ENCODE measurements at regions not wholly inside any gene's neighbourhood (a gene's known extent, or its start where the extent isn't known, plus 50 kb on each side); places are given as distances from the start of the nearest gene placed in this dataset.

DNA sequence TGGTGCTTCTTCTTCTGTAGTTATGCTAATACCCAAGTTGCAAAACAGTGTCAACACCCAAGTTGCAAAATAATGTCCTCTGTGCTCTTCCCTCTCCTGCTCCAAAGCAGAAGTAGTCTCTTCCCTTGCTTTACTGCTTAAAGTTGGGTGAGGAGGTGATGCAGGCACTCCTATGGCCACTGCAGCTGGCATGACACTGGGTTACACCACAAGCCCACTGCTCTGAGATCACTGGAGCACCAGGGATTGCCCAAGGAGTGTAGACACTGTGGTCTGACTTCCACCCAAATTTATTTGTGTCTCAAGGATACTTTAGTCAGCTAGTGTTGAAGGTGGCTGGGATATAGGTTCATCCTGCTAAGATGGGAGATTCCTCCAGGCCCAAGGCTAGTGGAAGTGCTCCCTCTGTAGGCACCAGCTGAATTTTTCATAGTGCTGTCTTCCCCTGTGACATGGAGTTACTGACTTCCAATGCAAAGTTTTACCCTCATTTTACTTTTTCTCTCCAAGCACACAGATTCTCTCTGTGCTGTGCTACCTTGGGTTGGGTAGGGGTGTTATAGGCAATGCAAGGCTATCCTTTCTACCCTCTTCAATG, 196.2 kb upstream of the TENT5D start:
- no peaks in the 10 kb centered on the region for H3K36me3 ChIP-seq (ENCODE audit: control insufficient read depth, insufficient read depth, low read length)
- TF ChIP-seq, protein P1, sequence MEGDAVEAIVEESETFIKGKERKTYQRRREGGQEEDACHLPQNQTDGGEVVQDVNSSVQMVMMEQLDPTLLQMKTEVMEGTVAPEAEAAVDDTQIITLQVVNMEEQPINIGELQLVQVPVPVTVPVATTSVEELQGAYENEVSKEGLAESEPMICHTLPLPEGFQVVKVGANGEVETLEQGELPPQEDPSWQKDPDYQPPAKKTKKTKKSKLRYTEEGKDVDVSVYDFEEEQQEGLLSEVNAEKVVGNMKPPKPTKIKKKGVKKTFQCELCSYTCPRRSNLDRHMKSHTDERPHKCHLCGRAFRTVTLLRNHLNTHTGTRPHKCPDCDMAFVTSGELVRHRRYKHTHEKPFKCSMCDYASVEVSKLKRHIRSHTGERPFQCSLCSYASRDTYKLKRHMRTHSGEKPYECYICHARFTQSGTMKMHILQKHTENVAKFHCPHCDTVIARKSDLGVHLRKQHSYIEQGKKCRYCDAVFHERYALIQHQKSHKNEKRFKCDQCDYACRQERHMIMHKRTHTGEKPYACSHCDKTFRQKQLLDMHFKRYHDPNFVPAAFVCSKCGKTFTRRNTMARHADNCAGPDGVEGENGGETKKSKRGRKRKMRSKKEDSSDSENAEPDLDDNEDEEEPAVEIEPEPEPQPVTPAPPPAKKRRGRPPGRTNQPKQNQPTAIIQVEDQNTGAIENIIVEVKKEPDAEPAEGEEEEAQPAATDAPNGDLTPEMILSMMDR (conservative IDR thresholded peaks at IDR 0.05), result peak; percentile 65
- no peaks in the 10 kb centered on the region for H3K9me3 ChIP-seq (ENCODE audit: control insufficient read depth, low read length)
- H3K4me3 ChIP-seq (ENCODE audit: low read length), result no peak overlapping the region
- H3K9ac ChIP-seq (ENCODE audit: extremely low read depth, low read length, poor library complexity, severe bottlenecking), result no peak overlapping the region
- Mint-ChIP-seq H3K4me3 (no peak overlapping the region), H3K9me3 (peaks cover 57% of the 10 kb centered on the region), H3K27ac (no peak overlapping the region), H3K36me3 (ENCODE audit: low read depth) (no peaks in the 10 kb centered on the region), H3K4me1 (no peaks in the 10 kb centered on the region), H3K27me3 (ENCODE audit: insufficient read depth) (no peaks in the 10 kb centered on the region)
- no peak overlapping the region for H3K27ac ChIP-seq (ENCODE audit: low read depth, low read length)
- DNase-seq, result peak; percentile 63
- H3K27me3 ChIP-seq (ENCODE audit: control insufficient read depth, insufficient read depth, low read length, poor library complexity, severe bottlenecking), result no peaks in the 10 kb centered on the region
- no peaks in the 10 kb centered on the region for H3K4me1 ChIP-seq (ENCODE audit: control insufficient read depth, insufficient read depth, low read length)

DNA sequence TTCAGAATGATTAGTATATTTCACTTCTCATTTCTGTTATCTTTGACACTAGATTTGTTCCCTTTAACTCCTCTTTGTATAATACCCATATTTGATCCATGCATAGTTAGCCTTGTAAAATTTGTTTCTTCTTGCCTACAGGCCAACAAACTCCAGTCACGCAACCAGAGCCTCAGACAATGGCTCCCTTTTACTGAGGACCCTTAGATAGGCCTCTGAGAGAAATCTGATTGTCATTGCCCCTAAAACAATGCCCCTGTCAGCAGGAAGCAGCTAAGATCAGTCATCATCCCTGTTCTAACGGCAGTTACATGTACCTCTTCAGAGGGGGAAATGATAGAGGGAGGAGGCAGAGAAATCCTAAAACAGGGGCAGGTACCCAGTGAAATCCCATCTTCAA, 190.6 kb upstream of the TENT5D start:
- DNase-seq, result no peak

DNA sequence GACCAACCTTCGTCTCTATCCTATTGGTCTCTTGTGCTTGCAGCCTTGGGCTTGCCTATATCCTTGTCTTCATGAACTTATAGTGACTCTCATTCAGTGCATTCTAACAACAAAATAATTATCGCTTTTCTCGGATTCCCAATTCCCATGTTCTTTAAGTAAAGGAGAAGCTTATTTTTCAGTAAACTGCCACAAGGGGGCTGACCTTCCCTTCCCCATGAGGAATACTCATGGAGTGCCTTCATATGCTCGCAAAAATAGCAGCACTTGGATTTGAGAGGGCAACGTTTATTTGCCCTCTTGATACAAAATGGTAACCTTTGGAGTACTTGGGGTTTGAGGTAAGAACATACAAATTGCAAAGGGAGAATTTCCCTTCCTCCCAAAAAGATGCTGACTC, 183.2 kb upstream of the TENT5D start:
- H3K9ac ChIP-seq (ENCODE audit: extremely low read depth, low read length, poor library complexity, severe bottlenecking), result no peak overlapping the region
- H3K4me1 ChIP-seq (ENCODE audit: control insufficient read depth, insufficient read depth, low read length), result no peaks in the 10 kb centered on the region
- H3K27ac ChIP-seq (ENCODE audit: low read depth, low read length), result no peak overlapping the region
- peak; percentile 45 for DNase-seq
- H3K4me1 Mint-ChIP-seq, result no peaks in the 10 kb centered on the region
- H3K27me3 ChIP-seq (ENCODE audit: control insufficient read depth, insufficient read depth, low read length, poor library complexity, severe bottlenecking), result no peaks in the 10 kb centered on the region
- TF ChIP-seq, protein P1 (conservative IDR thresholded peaks at IDR 0.05), result peak; percentile 63
- no peaks in the 10 kb centered on the region for H3K36me3 ChIP-seq (ENCODE audit: control insufficient read depth, insufficient read depth, low read length)
- no peaks in the 10 kb centered on the region for H3K9me3 ChIP-seq (ENCODE audit: control insufficient read depth, low read length)
- 81 to 100% methylated on average over 2 to 5 of the region's 5 CpGs for WGBS, 2 experiments (ENCODE audit: insufficient coverage in 1 of 2, insufficient read length in 1 of 2)
- H3K27ac Mint-ChIP-seq, result no peak overlapping the region
- no peak overlapping the region for H3K4me3 Mint-ChIP-seq
- no peak overlapping the region for H3K4me3 ChIP-seq (ENCODE audit: low read length)
- no peaks in the 10 kb centered on the region for H3K36me3 Mint-ChIP-seq (ENCODE audit: low read depth)
- peaks cover 45% of the 10 kb centered on the region for H3K9me3 Mint-ChIP-seq
- H3K27me3 Mint-ChIP-seq (ENCODE audit: insufficient read depth), result no peaks in the 10 kb centered on the region

More for the DNA sequence above, 190.6 kb upstream of the TENT5D start:
- Mint-ChIP-seq H3K4me3 (no peak overlapping the region), H3K9me3 (peaks cover 65% of the 10 kb centered on the region), H3K4me1 (no peaks in the 10 kb centered on the region), H3K36me3 (ENCODE audit: low read depth) (no peaks in the 10 kb centered on the region), H3K27me3 (ENCODE audit: insufficient read depth) (no peaks in the 10 kb centered on the region), H3K27ac (no peak overlapping the region)
- Histone ChIP-seq H3K36me3 (ENCODE audit: control insufficient read depth, insufficient read depth, low read length) (no peaks in the 10 kb centered on the region), H3K4me3 (ENCODE audit: low read length) (no peak overlapping the region), H3K27me3 (ENCODE audit: control insufficient read depth, insufficient read depth, low read length, poor library complexity, severe bottlenecking) (no peaks in the 10 kb centered on the region), H3K9me3 (ENCODE audit: control insufficient read depth, low read length) (no peaks in the 10 kb centered on the region), H3K9ac (ENCODE audit: extremely low read depth, low read length, poor library complexity, severe bottlenecking) (no peak overlapping the region), H3K27ac (ENCODE audit: low read depth, low read length) (no peak overlapping the region), H3K4me1 (ENCODE audit: control insufficient read depth, insufficient read depth, low read length) (no peaks in the 10 kb centered on the region)
- TF ChIP-seq, protein P1 (conservative IDR thresholded peaks at IDR 0.05), result no peak
- 57% methylated on average over 2 of the region's 2 CpGs; no CpG with 5 or more reads in 1 of the 2 experiments for WGBS, 2 experiments (ENCODE audit: insufficient coverage in 1 of 2, insufficient read length in 1 of 2)
